ENCODE measurements at regions not wholly inside any gene's neighbourhood (a gene's known extent, or its start where the extent isn't known, plus 50 kb on each side); places are given as distances from the start of the nearest gene placed in this dataset.

- TF ChIP-seq CTCF (conservative IDR thresholded peaks at IDR 0.05; ENCODE audit: low read depth, low read length) = no peak
- H3K4me3 ChIP-seq (ENCODE audit: low read depth, low read length) = no peak overlapping the region
- DNase-seq (ENCODE audit: low read depth) = no peak
These were observed 230.8 kb upstream of the ANKRD50 start for GRCh38 chr4:124943145-124943889.

GRCh38 chr4:124941267-124941666, 228.7 kb upstream of the ANKRD50 start:
- DNase-seq (ENCODE audit: low read depth) = no peak
- H3K4me3 ChIP-seq (ENCODE audit: low read depth, low read length) = no peak overlapping the region
- TF ChIP-seq CTCF (conservative IDR thresholded peaks at IDR 0.05; ENCODE audit: low read depth, low read length) = no peak

GRCh38 chr4:124940387-124940786, 227.9 kb upstream of the ANKRD50 start:
- H3K4me3 ChIP-seq (ENCODE audit: low read depth, low read length) = no peak overlapping the region
- peak; percentile 97 for DNase-seq (ENCODE audit: low read depth)
- no peak for TF ChIP-seq CTCF (conservative IDR thresholded peaks at IDR 0.05; ENCODE audit: low read depth, low read length)

GRCh38 chr4:124939908-124940307, 227.4 kb upstream of the ANKRD50 start:
- TF ChIP-seq CTCF (conservative IDR thresholded peaks at IDR 0.05; ENCODE audit: low read depth, low read length) = no peak
- H3K4me3 ChIP-seq (ENCODE audit: low read depth, low read length) = no peak overlapping the region
- no peak for DNase-seq (ENCODE audit: low read depth)

GRCh38 chr4:124938836-124939235, 226.3 kb upstream of the ANKRD50 start:
- DNase-seq (ENCODE audit: low read depth) = no peak
- no peak for TF ChIP-seq CTCF (conservative IDR thresholded peaks at IDR 0.05; ENCODE audit: low read depth, low read length)
- H3K4me3 ChIP-seq (ENCODE audit: low read depth, low read length) = no peak overlapping the region

GRCh38 chr4:124937993-124938392, 225.5 kb upstream of the ANKRD50 start:
- H3K4me3 ChIP-seq (ENCODE audit: low read depth, low read length) = no peak overlapping the region
- no peak for TF ChIP-seq CTCF (conservative IDR thresholded peaks at IDR 0.05; ENCODE audit: low read depth, low read length)

GRCh38 chr4:124936427-124936826, 223.9 kb upstream of the ANKRD50 start:
- no peak for DNase-seq (ENCODE audit: low read depth)
- H3K4me3 ChIP-seq (ENCODE audit: low read depth, low read length) = no peak overlapping the region
- TF ChIP-seq CTCF (conservative IDR thresholded peaks at IDR 0.05; ENCODE audit: low read depth, low read length) = no peak

More at GRCh38 chr4:124937993-124938392, 225.5 kb upstream of the ANKRD50 start:
- no peak for DNase-seq (ENCODE audit: low read depth)

All from epithelial cell of proximal tubule (primary cell).